ENCODE measurements at regions not wholly inside any gene's neighbourhood (a gene's known extent, or its start where the extent isn't known, plus 50 kb on each side); places are given as distances from the start of the nearest gene placed in this dataset.

DNA sequence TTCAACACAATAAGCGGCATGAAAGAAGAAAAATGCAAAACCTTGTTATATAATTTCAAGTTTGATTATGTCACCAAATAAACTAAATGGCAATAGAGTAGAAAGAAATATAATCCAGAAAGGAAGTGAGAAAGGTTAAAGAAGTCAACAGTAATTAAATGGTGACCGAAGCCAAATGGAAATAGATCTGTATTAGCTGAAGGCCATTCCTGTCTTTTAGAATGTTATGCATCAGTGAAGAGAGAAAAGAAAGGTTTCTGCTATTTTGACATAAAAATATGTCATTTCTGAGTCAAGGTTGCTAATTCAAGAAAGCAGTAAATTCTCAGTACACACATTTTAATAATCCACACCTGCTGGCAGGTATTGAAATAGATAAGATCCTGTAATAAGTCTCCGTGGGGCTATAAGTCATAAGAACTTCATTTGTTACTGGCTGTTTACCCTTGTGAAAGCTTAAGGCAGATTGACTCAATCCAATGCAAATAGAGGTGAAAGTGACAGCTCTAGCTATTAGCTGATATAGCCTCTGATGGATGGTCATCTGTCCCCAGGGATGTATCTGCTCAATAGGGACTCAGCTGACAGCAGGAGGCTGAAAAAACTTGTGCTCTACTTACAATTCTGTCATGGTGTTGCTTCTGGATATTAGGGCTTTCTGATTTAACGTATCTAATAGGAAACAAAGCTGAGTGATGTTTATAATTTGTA is 152.1 kb downstream of the FZD1 start:
- peaks cover 0 to 6% of the 10 kb centered on the region in 2 experiments; a peak in 1 of 5 replicates for H3K27me3 ChIP-seq (ENCODE audit: control insufficient read depth in 2 of 2, insufficient read depth in 2 of 2, low read length in 2 of 2)
- no peaks in the 10 kb centered on the region for H3K79me2 ChIP-seq (ENCODE audit: control insufficient read depth, insufficient read depth, low read length)
- in situ Hi-C loops (cut with MboI) (no loop called here), intact Hi-C loops (cut with micrococcal nuclease) (no loop called here)
- H3K9ac ChIP-seq (ENCODE audit: insufficient read depth in 1 of 2, low read depth in 2 of 2, low read length in 2 of 2): no peak overlapping the region
- BruUV-seq (replicated peaks): no TSS peak
- no peak overlapping the region for H3K27ac ChIP-seq (ENCODE audit: extremely low read depth, low read depth, low read length)
- H3K4me1 ChIP-seq (replicated peaks in 1 of 2; ENCODE audit: control insufficient read depth in 2 of 2, insufficient read depth in 2 of 2, low read length in 2 of 2): no peaks in the 10 kb centered on the region
- ATAC-seq (no peak), FAIRE-seq (no peak), DNase-seq (ENCODE audit: extremely low read depth in 1 of 4, low spot score in 3 of 4) (no peak)
- ChIA-PET POLR2A (interaction anchor here (0.7 kb wide), 1 partner anchor 9 kb away, joined by 3 read pairs; no protein-coding TSS in a partner anchor), CTCF (ENCODE audit: low intra/inter-chr PET ratio) (no interaction called here)
- WGBS (ENCODE audit: insufficient coverage, low coverage, missing lambda C conversion rate): 5% methylated on average over 4 of the region's 4 CpGs
- no peaks in the 10 kb centered on the region for H3K9me3 ChIP-seq (replicated peaks; ENCODE audit: control insufficient read depth, insufficient read depth, low read depth, low read length)
- no peak for TF ChIP-seq RFX1 (IDR thresholded peaks at IDR 0.05)
- TF ChIP-seq GATAD2B (IDR thresholded peaks at IDR 0.05; ENCODE audit: borderline replicate concordance): no peak
- no peak for TF ChIP-seq SIN3A (IDR thresholded peaks at IDR 0.05; ENCODE audit: borderline replicate concordance in 2 of 2, control insufficient read depth in 1 of 2, low read depth in 2 of 2, low read length in 2 of 2)
- no peak for TF ChIP-seq ZNF644 (tag; IDR thresholded peaks at IDR 0.05; ENCODE audit: low read depth)
- TF ChIP-seq BCOR (IDR thresholded peaks at IDR 0.05): no peak
- no peak for TF ChIP-seq RFX7 (CRISPR knock-in tag; IDR thresholded peaks at IDR 0.05)
- no peak for TF ChIP-seq HDGF (IDR thresholded peaks at IDR 0.05)
- TF ChIP-seq RBM39 (optimal IDR thresholded peaks at IDR 0.05; ENCODE audit: low read depth, low read length): no peak
- TF ChIP-seq ZZZ3 (IDR thresholded peaks at IDR 0.05): no peak
- no peak for TF ChIP-seq ZC3H4 (CRISPR knock-in tag; IDR thresholded peaks at IDR 0.05; ENCODE audit: borderline replicate concordance)
- no peak for TF ChIP-seq ZNF76 (CRISPR knock-in tag; IDR thresholded peaks at IDR 0.05; ENCODE audit: borderline replicate concordance)
- TF ChIP-seq HNRNPUL1 (IDR thresholded peaks at IDR 0.05; ENCODE audit: low read length): no peak
- TF ChIP-seq, protein P1, sequence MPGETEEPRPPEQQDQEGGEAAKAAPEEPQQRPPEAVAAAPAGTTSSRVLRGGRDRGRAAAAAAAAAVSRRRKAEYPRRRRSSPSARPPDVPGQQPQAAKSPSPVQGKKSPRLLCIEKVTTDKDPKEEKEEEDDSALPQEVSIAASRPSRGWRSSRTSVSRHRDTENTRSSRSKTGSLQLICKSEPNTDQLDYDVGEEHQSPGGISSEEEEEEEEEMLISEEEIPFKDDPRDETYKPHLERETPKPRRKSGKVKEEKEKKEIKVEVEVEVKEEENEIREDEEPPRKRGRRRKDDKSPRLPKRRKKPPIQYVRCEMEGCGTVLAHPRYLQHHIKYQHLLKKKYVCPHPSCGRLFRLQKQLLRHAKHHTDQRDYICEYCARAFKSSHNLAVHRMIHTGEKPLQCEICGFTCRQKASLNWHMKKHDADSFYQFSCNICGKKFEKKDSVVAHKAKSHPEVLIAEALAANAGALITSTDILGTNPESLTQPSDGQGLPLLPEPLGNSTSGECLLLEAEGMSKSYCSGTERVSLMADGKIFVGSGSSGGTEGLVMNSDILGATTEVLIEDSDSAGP (CRISPR knock-in tag; IDR thresholded peaks at IDR 0.05): no peak
- TF ChIP-seq SIRT6 (IDR thresholded peaks at IDR 0.05; ENCODE audit: low read depth, low read length): no peak
- TF ChIP-seq E2F3 (CRISPR knock-in tag; IDR thresholded peaks at IDR 0.05): no peak
- TF ChIP-seq, protein P2, sequence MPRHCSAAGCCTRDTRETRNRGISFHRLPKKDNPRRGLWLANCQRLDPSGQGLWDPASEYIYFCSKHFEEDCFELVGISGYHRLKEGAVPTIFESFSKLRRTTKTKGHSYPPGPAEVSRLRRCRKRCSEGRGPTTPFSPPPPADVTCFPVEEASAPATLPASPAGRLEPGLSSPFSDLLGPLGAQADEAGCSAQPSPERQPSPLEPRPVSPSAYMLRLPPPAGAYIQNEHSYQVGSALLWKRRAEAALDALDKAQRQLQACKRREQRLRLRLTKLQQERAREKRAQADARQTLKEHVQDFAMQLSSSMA (CRISPR knock-in tag; IDR thresholded peaks at IDR 0.05): no peak
- no peak overlapping the region for H3K4me3 ChIP-seq
- H3K9me1 ChIP-seq (ENCODE audit: control insufficient read depth, insufficient read depth, low read length): no peaks in the 10 kb centered on the region
- H3K4me2 ChIP-seq (ENCODE audit: insufficient read depth, low read length): no peak overlapping the region
- no peaks in the 10 kb centered on the region for H4K20me1 ChIP-seq (replicated peaks; ENCODE audit: control insufficient read depth, insufficient read depth, low read length)
- H2AFZ ChIP-seq (ENCODE audit: low read depth, low read length): no peak overlapping the region
- H3K36me3 ChIP-seq (ENCODE audit: control insufficient read depth, insufficient read depth, low read length): no peaks in the 10 kb centered on the region
